Amygdala (tissue), 56 donors: ENCODE measurements at regions not wholly inside any gene's neighbourhood (a gene's known extent, or its start where the extent isn't known, plus 50 kb on each side); places are given as distances from the start of the nearest gene placed in this dataset.

Experiments
- DNase-seq, 56 donors: peaks; one replicate each; lab custom pipeline; 2025; lab: John Stamatoyannopoulos, UW

DNA sequence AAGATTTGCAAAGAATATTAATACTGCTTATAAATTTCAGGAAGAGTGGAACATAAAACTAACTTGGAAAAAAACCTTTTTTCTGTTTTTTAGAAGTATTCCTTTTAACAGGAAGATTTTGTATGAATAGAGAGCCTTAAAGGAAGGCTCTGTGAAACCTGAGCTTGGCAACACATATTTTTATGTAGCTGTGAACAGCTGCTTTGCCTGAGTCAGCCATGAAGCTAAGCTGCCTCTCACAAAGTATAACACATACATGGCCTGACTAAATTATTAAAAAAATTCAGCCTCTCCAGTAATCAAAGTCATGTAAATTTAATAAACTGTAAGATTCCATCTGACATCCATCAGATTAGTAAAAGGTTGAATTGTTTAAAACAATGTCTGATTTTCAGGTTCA, 547.5 kb downstream of the ELAVL2 start:
- DNase-seq: no peak

- DNase-seq: no peak
Measured at GRCh38 chr9:23287390-23287789, 538.6 kb downstream of the ELAVL2 start.

- DNase-seq: no peak
Measured at GRCh38 chr9:23288545-23288944, 537.5 kb downstream of the ELAVL2 start.

DNA sequence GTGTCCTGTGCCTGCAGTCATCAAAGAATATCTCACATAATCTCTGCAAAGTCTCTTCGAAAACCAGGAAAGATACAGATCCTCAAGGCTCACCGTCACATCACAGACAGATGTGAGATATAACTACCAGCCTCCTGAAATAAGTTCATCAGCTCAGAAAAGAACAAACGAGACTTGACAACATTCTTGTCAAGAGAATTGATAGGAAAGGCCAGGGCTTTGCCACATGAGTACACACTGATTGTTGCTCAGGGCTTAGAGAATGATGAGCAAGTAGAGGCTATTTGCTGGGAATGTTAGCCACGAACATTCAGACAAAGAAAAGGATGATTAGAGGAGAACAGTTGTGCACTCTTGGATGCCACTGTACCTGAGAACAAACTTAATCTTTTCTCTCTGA, 535.1 kb downstream of the ELAVL2 start:
- DNase-seq: no peak

DNA sequence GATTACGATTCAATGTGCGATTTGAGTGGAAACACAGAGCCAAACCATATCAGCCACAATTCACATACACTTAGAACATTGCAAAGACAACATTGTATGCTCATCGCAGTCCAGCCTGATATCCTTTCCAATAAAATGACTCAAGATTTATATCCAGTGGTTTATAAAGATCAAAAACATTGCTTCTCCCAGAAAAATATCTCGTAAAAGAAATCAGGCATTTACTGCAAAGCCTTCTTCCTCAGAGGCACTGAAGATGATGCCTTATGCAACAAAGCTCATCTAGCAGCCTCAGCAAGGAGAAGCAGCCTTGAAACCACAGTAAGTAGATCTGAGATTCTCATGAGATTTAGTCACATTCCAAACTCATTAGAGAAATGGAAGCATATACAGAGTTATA, 523.8 kb downstream of the ELAVL2 start:
- no peak for DNase-seq

- DNase-seq: no peak
Measured at GRCh38 chr9:23306731-23307130, 519.3 kb downstream of the ELAVL2 start.

DNA sequence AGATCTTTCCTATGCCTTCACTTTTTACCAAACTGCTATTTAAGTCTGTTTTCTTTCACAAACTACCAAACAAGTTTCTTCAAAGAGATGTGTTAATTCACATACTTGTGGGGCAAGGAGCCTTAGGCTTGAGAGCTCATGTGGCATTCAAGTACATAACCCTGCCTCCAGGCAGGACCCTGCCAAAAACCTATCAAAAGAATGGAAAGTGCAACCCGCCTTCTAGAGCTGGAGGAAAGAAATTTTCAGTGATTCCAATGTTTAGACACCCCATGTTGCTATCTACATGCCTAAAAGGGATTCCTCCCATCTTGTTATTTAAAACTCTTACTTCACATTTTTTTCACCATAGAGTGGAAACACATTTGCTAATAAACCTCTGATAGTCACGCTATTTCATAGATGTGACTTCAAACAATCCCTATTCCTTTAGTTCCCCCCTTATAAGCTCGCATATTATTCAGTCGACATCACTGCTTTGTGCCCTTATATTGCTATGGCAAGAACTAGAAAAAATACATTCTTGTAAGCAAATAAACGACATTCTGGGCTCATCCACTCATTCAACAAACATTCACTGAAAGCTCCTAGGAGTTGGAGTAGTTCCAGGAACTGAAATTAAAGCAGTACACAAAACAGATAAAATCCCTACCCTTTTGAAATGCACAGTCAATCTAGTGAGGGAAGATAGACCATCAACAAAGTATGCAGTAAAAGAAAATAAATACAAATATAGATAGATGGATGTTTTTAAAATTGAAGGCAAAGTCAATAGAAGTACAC, 518.1 kb downstream of the ELAVL2 start:
- DNase-seq: no peak

GRCh38 chr9:23309800-23310199, 516.2 kb downstream of the ELAVL2 start:
- no peak for DNase-seq

DNA sequence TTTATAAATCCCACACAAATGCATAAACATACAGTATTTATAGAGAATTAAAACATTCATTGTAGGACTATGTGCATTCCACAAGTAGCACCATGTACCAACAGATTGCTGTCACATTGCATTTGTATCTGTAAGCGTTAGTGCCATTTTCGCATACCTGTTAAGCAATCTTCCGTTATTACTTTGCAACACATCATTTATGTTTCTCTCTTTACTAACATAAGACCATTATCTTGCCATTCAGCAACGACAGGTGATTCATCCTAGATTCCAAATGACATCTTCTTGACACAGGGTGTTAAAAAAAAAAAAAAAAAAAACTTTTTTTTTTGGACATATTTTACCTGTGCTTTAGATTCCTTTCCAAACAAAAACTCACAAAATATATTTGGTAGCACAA, 511.8 kb downstream of the ELAVL2 start:
- no peak for DNase-seq

DNA sequence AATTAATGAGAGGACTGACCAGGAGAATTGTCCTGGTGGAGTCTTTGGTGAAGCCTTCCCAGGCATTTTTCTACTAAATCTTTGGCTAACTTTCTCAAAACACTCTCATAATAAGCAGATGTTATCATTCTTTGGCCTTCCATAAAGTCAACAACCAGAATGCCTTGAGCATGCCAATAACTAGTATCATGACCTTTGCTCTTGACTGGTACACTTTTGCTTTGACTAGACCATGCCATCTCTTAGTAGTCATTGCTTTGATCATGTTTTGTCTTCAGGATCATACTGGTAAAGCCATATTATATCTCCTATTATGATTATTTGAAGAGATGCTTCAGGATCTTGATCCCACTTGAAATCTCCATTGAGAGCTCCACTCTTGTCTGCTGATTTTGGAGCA, 506.9 kb downstream of the ELAVL2 start:
- no peak for DNase-seq

DNA sequence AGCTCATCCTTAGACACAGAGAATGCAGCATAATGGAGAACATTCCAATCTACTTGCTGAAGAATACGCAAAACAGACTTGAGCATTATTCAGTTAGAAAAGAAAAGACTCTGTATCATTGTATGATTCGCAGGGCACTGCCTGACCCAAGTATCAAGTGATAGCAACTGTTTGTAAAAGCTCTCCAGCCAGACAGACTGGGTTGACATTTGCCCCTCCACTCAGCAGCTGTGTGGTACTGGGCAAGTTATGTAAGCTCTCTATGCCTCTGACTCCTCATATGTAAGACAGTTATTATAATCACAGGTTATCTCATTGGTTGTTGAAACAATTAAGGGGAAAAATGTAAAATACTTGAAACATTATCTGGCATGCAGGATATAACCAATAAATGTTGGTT, 505.0 kb downstream of the ELAVL2 start:
- no peak for DNase-seq

GRCh38 chr9:23322392-23322791, 503.6 kb downstream of the ELAVL2 start:
- no peak for DNase-seq

DNA sequence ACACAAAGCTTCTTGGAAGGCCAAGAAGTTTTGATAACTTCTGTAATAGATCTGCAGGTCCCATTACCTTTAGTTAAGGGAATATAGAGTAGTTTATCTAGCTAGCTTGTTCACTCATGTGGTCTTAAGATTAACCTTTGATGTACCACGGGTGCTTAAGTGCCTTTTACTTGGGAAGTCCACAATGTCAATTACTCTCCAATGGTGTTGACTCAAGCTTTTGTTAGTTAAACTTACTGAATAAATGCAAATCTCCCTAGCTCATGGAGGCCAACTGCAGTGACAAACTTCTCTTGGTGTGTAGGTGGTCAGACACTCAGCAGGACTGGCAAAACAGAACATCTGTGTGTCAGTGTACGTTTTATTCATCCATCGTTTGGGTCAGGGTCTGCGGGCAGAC, 501.5 kb downstream of the ELAVL2 start:
- DNase-seq: no peak

DNA sequence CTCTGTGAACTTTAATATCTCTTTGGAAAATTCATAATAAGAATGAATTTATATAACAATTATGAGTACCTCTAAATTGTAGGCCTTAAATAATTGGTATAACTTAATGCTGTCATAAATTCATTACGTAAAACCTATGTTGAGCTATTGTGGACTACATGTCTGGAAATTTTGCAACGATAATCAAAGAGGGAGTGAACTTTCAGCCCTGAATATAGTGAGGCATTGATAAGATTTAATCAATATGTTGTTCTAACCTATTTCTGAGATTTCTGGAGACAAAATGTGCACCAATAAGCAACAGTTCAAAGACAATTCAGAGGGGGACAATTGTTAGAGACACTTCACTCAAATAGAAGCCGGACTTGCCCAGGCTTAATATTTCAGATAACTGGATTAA, 499.4 kb downstream of the ELAVL2 start:
- no peak for DNase-seq

- no peak for DNase-seq
Measured at GRCh38 chr9:23341346-23341745, 484.7 kb downstream of the ELAVL2 start.

- no peak for DNase-seq
Measured at GRCh38 chr9:23342291-23342690, 483.7 kb downstream of the ELAVL2 start.

GRCh38 chr9:23343226-23343625, 482.8 kb downstream of the ELAVL2 start:
- DNase-seq: no peak

GRCh38 chr9:23361096-23361495, 464.9 kb downstream of the ELAVL2 start:
- no peak for DNase-seq

DNA sequence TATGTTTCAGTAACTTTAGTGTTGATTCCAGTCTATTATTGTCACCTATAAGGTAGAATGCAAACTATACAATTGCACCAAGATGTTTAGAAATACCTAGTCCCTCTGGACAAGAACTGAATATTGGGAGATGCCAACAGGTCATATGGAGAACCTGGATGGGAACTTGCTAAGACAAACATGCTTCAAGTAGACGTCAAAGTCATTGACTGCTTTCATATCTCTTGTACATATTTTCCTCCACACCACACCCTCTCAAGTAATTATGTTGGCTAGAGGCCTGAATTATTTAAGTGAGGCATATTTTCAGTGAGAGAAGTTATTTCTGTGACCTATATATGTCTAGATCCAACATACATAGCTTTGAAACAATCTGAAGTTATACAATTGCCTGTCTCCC, 453.3 kb downstream of the ELAVL2 start:
- no peak for DNase-seq

DNA sequence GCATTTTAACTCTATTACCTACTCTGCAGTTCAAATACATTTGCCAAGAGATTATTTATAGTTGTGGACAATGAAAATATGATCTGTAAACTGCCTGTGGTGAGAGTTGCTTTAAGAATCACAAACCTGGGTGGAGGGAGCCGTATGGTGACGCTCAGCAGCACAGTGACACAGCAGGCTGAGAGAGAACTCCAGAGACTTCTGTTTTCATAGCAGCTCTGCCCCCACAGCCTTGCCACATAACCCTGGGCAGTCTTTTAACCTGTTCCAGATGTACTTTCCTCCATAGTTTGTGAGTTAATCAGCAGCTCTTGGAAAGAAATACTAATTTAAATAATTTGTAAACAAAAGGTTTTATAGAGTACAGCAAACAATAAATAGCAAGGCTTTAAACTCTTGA, 450.5 kb downstream of the ELAVL2 start:
- DNase-seq: no peak

- no peak for DNase-seq
Measured at GRCh38 chr9:23379842-23380241, 446.2 kb downstream of the ELAVL2 start.

DNA sequence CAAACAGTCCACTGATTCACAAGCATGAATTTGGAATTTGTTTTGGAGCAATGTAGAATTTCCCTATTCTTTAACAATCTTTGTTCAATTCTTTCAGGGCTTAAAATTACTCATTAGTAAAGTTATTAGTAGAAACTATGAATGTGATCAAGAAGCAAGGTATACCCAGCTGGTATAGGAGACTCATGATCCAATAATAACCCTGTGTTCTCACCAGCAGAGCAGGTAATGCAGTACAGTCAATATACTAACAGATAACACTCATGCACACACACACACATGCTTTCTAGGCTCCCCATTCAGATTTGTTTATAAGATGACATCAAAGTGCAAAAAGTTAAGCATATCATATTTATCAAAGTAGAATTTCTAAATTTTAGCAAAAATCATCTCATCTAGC, 445.2 kb downstream of the ELAVL2 start:
- DNase-seq: no peak

GRCh38 chr9:23382418-23382817, 443.6 kb downstream of the ELAVL2 start:
- DNase-seq: no peak
